HUES6 (cell line): ENCODE measurements at regions not wholly inside any gene's neighbourhood (a gene's known extent, or its start where the extent isn't known, plus 50 kb on each side); places are given as distances from the start of the nearest gene placed in this dataset.

Experiments
- H3K27ac ChIP-seq: 2 replicates; pipeline ENCODE4 v1.7.0; 2013; ENCODE audit warnings: low read depth, mild to moderate bottlenecking, low read length, inconsistent platforms
- H3K27me3 ChIP-seq: 2 replicates; pipeline ENCODE4 v1.6.1; 2013; ENCODE audit warnings: low read length; ENCODE audit not compliant: control insufficient read depth, insufficient read depth
- H3K36me3 ChIP-seq: 2 replicates; pipeline ENCODE4 v1.6.1; 2013; ENCODE audit warnings: low read length; ENCODE audit not compliant: control insufficient read depth, insufficient read depth
- H3K4me1 ChIP-seq: 2 replicates; pipeline ENCODE4 v1.6.1; 2013; ENCODE audit warnings: low read length; ENCODE audit not compliant: control insufficient read depth, insufficient read depth
- H3K4me3 ChIP-seq: 2 replicates; pipeline ENCODE4 v1.5.1; 2013; ENCODE audit warnings: low read depth, low read length
- H3K9ac ChIP-seq: one replicate; pipeline ENCODE4 v1.6.1; 2013; ENCODE audit warnings: mild to moderate bottlenecking, low read length
- H3K9me3 ChIP-seq: 2 replicates; pipeline ENCODE4 v1.6.1; 2013; ENCODE audit warnings: low read depth, low read length; ENCODE audit not compliant: control insufficient read depth, insufficient read depth

GRCh38 chr12:115762936-115763335 is 514.6 kb downstream of the MED13L start:
- H3K4me1 ChIP-seq: peaks cover 7% of the 10 kb centered on the region
- H3K36me3 ChIP-seq: no peaks in the 10 kb centered on the region
- no peak overlapping the region for H3K27ac ChIP-seq
- no peak overlapping the region for H3K4me3 ChIP-seq
- no peaks in the 10 kb centered on the region for H3K9me3 ChIP-seq
- H3K9ac ChIP-seq: no peak overlapping the region
- H3K27me3 ChIP-seq: no peaks in the 10 kb centered on the region

DNA sequence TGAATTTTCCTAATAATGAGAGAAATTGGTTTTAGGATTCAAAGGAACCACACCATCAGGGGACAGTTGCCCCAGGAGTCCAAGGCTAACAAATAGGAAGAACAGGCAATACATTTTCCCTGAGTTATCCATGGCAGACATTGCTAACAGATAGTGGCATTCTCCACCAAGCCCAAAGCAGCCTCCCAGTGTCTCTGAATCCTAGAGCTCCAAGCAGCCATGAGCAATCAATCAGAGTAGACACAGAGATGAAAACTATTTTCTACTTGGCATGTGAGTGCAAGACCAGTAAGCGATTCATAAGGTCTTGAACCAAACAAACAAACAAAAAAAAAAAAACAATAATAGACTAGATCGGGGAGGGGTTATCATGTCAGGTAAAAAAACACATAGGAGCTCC is 515.7 kb downstream of the MED13L start:
- Histone ChIP-seq H3K9ac (no peak overlapping the region), H3K4me1 (peaks cover 7% of the 10 kb centered on the region), H3K9me3 (no peaks in the 10 kb centered on the region), H3K4me3 (no peak overlapping the region), H3K27ac (no peak overlapping the region), H3K27me3 (no peaks in the 10 kb centered on the region), H3K36me3 (no peaks in the 10 kb centered on the region)

DNA sequence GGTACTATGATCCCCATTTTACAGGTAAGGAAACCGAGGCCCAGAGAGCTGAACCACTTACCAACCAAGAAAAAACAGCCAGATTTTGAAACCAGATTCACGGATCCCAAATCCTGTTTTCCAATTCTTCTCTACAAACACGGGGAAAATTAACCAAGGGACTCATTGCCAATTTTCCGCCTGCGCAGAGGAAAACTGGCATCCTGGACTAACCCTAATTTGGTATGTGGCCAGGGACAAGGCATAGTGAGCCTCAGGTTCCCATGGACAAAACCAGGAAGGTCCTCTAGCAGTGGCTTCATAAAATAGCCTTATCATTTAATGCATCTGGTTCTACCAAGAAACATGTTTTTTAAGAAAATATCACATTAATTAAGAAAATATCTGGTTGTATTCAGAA is 517.3 kb downstream of the MED13L start:
- Histone ChIP-seq H3K27ac (no peak overlapping the region), H3K27me3 (no peaks in the 10 kb centered on the region), H3K9me3 (no peaks in the 10 kb centered on the region), H3K4me1 (peaks cover 20% of the 10 kb centered on the region), H3K9ac (no peak overlapping the region), H3K4me3 (no peak overlapping the region), H3K36me3 (no peaks in the 10 kb centered on the region)

- H3K4me1 ChIP-seq: peaks cover 20% of the 10 kb centered on the region
- no peak overlapping the region for H3K9ac ChIP-seq
- H3K27ac ChIP-seq: no peak overlapping the region
- no peaks in the 10 kb centered on the region for H3K9me3 ChIP-seq
- no peaks in the 10 kb centered on the region for H3K36me3 ChIP-seq
- no peaks in the 10 kb centered on the region for H3K27me3 ChIP-seq
- H3K4me3 ChIP-seq: no peak overlapping the region
Measured at GRCh38 chr12:115758877-115759620, 518.4 kb downstream of the MED13L start.

DNA sequence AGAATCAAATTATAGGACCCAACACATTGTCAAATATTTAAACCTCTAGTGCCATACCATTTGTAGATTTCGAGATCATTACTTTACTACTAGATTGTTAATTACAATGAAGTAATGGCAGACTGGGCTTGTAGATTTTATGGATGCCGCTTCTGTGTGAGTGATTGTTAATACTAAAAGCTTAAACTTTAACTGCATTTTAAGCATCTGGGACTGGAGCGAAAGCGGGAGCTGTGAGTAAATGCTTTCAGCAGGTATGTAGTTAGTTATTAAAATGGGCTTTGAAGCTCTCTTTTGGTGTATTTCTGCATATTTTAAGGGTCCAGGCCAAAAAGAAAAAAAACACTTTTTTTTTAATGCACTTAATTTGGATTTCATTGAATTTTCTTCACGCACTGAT is 519.3 kb downstream of the MED13L start:
- Histone ChIP-seq H3K36me3 (no peaks in the 10 kb centered on the region), H3K4me3 (no peak overlapping the region), H3K4me1 (peaks cover 20% of the 10 kb centered on the region), H3K9me3 (no peaks in the 10 kb centered on the region), H3K9ac (no peak overlapping the region), H3K27me3 (no peaks in the 10 kb centered on the region), H3K27ac (no peak overlapping the region)

- Histone ChIP-seq H3K36me3 (no peaks in the 10 kb centered on the region), H3K4me1 (peaks cover 20% of the 10 kb centered on the region), H3K4me3 (no peak overlapping the region), H3K9me3 (no peaks in the 10 kb centered on the region), H3K9ac (no peak overlapping the region), H3K27me3 (no peaks in the 10 kb centered on the region), H3K27ac (no peak overlapping the region)
Measured at GRCh38 chr12:115756804-115757203, 520.7 kb downstream of the MED13L start.

- no peaks in the 10 kb centered on the region for H3K36me3 ChIP-seq
- peaks cover 20% of the 10 kb centered on the region for H3K4me1 ChIP-seq
- no peak overlapping the region for H3K27ac ChIP-seq
- no peak overlapping the region for H3K9ac ChIP-seq
- no peaks in the 10 kb centered on the region for H3K9me3 ChIP-seq
- H3K4me3 ChIP-seq: no peak overlapping the region
- no peaks in the 10 kb centered on the region for H3K27me3 ChIP-seq
Measured at GRCh38 chr12:115756271-115756670, 521.2 kb downstream of the MED13L start.

GRCh38 chr12:115755725-115756085 is 521.8 kb downstream of the MED13L start:
- Histone ChIP-seq H3K36me3 (no peaks in the 10 kb centered on the region), H3K27me3 (no peaks in the 10 kb centered on the region), H3K4me1 (peaks cover 20% of the 10 kb centered on the region), H3K9ac (no peak overlapping the region), H3K9me3 (no peaks in the 10 kb centered on the region), H3K4me3 (no peak overlapping the region), H3K27ac (no peak overlapping the region)

DNA sequence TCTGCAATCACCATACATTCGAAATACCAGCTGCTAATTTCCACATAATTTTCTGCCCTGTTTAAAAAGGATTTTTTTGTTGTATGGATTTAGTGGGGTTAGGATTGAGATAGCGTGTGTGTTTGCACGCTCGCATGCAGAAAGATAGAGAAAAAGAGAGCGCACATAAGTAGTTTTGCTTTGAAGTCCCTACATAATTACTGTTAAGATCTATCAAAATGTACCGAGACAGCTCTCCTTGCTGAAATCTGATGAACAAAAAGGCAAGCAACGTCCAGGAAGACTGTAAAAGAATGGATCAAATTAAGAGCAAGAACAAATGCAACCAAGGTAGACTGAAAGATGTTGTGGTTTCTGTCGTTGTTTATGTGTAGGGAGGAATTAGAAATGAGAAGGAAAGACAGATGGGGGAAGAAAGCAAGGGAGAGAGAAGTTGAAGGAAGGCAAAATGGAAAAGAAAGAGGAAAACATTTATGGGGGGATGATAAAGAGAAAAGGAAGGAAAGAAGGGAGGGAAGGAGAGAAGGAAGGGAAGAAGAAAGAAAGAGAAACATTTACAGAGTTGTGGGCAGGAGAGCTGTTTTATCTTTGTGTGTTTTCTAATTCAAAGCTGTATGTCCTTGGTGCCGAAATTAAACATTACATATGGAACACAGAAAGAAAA is 522.3 kb downstream of the MED13L start:
- H3K4me3 ChIP-seq: no peak overlapping the region
- peaks cover 20% of the 10 kb centered on the region for H3K4me1 ChIP-seq
- H3K9me3 ChIP-seq: no peaks in the 10 kb centered on the region
- H3K36me3 ChIP-seq: no peaks in the 10 kb centered on the region
- H3K27ac ChIP-seq: no peak overlapping the region
- H3K9ac ChIP-seq: no peak overlapping the region
- H3K27me3 ChIP-seq: no peaks in the 10 kb centered on the region

DNA sequence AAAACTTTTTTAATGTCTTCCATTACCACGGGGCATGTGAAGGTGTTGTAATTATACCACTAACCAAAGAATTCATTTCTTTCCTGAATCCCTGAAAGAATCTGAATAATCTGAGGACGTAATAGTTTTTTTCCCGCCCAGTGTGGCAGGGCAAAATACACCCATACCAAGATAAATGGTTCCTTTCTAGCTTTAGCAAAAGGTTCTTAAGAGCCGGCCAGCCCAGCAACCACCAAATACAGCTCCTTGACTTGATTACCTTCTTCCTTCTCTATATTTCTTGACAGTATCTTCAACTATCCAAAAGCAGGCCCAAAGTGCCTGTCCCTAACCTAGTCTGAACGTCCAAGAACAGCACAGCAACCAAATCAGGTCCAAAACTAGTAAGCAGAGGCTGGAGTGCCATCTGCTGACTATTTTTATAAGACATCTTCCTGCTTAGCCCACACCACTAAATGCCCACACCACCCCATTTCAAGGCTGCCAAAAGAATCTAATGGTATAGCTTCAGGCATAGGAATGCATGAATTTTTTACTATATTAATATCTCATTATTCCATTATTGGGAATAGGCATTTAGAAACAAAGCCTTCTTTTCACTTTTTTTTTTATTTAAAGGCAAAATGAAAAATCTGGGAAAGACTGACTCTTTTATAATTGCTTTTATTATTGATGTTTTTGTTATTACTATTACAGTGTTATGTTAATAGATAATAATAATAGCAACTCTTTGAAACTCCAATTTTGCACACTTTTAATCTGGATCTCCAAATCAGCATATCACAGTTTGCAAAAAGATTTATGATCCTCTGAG is 524.4 kb downstream of the MED13L start:
- no peaks in the 10 kb centered on the region for H3K36me3 ChIP-seq
- no peak overlapping the region for H3K9ac ChIP-seq
- H3K4me1 ChIP-seq: peaks cover 13% of the 10 kb centered on the region; the same call in 1 of the 2 replicates
- H3K27ac ChIP-seq: no peak overlapping the region
- H3K4me3 ChIP-seq: no peak overlapping the region
- H3K9me3 ChIP-seq: no peaks in the 10 kb centered on the region
- no peaks in the 10 kb centered on the region for H3K27me3 ChIP-seq

DNA sequence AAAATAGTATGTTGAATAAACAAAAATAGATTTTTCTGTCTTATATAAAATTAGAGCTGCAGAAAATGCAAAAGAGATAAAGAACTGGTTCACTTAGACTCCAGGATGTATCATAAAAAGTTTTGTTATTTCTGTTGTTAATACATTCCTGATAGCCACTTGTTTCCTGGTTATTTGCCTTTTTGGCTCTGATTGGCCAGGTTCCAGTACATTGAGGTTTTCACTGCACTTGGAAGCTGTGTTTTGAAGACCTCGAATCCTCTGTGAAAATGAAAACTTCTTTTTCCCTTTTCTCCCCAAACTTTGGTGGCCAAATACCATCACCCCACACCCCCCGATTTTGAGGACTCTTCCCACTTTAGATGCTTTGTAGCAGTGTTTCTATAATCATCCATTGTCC is 525.3 kb downstream of the MED13L start:
- Histone ChIP-seq H3K4me1 (peaks cover 13% of the 10 kb centered on the region; the same call in 1 of the 2 replicates), H3K27me3 (no peaks in the 10 kb centered on the region), H3K4me3 (no peak overlapping the region), H3K9me3 (no peaks in the 10 kb centered on the region), H3K36me3 (no peaks in the 10 kb centered on the region), H3K27ac (no peak overlapping the region), H3K9ac (no peak overlapping the region)
